Activated T-cell treated with anti-CD3 and anti-CD28 coated beads, Interleukin-2, amount 50 U/mL, for 4 hours (primary cell): ENCODE measurements at regions not wholly inside any gene's neighbourhood (a gene's known extent, or its start where the extent isn't known, plus 50 kb on each side); places are given as distances from the start of the nearest gene placed in this dataset.

ENCODE experiments used
- ATAC-seq, 2 donors: fragments of 200-7000 bp; cut with Tn5 transposase; one replicate each; pipeline ENCODE4 v1.10.0; 2021
- DNase-seq: peaks from one replicate; pipeline ENCODE4 v3.0.0-alpha.2; 2020
- H3K27me3 Mint-ChIP-seq: one replicate; pipeline ENCODE4 v1.8.0; 2021; ENCODE audit warnings: low read depth, mixed read lengths
- H3K36me3 Mint-ChIP-seq: one replicate; pipeline ENCODE4 v1.8.0; 2022; ENCODE audit warnings: mixed read lengths; ENCODE audit not compliant: insufficient read depth
- H3K4me1 Mint-ChIP-seq: one replicate; pipeline ENCODE4 v1.8.0; 2021; ENCODE audit warnings: low read depth, mixed read lengths
- H3K4me3 Mint-ChIP-seq: one replicate; pipeline ENCODE4 v1.8.0; 2021; ENCODE audit warnings: mild to moderate bottlenecking, moderate library complexity, mixed read lengths
- H3K9me3 Mint-ChIP-seq: one replicate; pipeline ENCODE4 v1.8.0; 2021; ENCODE audit warnings: mixed read lengths

- H3K36me3 Mint-ChIP-seq: no peaks in the 10 kb centered on the region
- H3K9me3 Mint-ChIP-seq: no peaks in the 10 kb centered on the region
- H3K4me3 Mint-ChIP-seq: no peak overlapping the region
- peaks cover 26% of the 10 kb centered on the region for H3K27me3 Mint-ChIP-seq
- DNase-seq (no peak), ATAC-seq (no peak)
- H3K4me1 Mint-ChIP-seq: peaks cover 2% of the 10 kb centered on the region
Measured at GRCh38 chr22:45103756-45104155, 60.0 kb upstream of the NUP50 start.

- H3K4me3 Mint-ChIP-seq: no peak overlapping the region
- ATAC-seq (no peak), DNase-seq (no peak)
- no peaks in the 10 kb centered on the region for H3K36me3 Mint-ChIP-seq
- no peaks in the 10 kb centered on the region for H3K9me3 Mint-ChIP-seq
- peaks cover 25% of the 10 kb centered on the region for H3K27me3 Mint-ChIP-seq
- peaks cover 2% of the 10 kb centered on the region for H3K4me1 Mint-ChIP-seq
Measured at GRCh38 chr22:45104313-45104712, 59.4 kb upstream of the NUP50 start.

GRCh38 chr22:45105281-45105702 lies 58.4 kb upstream of the NUP50 start:
- peaks cover 15% of the 10 kb centered on the region for H3K27me3 Mint-ChIP-seq
- peaks cover 2% of the 10 kb centered on the region for H3K4me1 Mint-ChIP-seq
- no peak overlapping the region for H3K4me3 Mint-ChIP-seq
- H3K9me3 Mint-ChIP-seq: no peaks in the 10 kb centered on the region
- ATAC-seq (no peak), DNase-seq (no peak)
- H3K36me3 Mint-ChIP-seq: no peaks in the 10 kb centered on the region

GRCh38 chr22:45107671-45108070 lies 56.1 kb upstream of the NUP50 start:
- Mint-ChIP-seq H3K36me3 (no peaks in the 10 kb centered on the region), H3K9me3 (no peaks in the 10 kb centered on the region), H3K4me1 (no peaks in the 10 kb centered on the region), H3K4me3 (no peak overlapping the region), H3K27me3 (peaks cover 4% of the 10 kb centered on the region)
- DNase-seq (no peak), ATAC-seq (no peak)

GRCh38 chr22:45112136-45112879 lies 51.4 kb upstream of the NUP50 start:
- no peaks in the 10 kb centered on the region for H3K4me1 Mint-ChIP-seq
- ATAC-seq (no peak), DNase-seq (no peak)
- no peak overlapping the region for H3K4me3 Mint-ChIP-seq
- H3K9me3 Mint-ChIP-seq: no peaks in the 10 kb centered on the region
- no peaks in the 10 kb centered on the region for H3K36me3 Mint-ChIP-seq
- peaks cover 5% of the 10 kb centered on the region for H3K27me3 Mint-ChIP-seq
